ENCODE measurements at regions not wholly inside any gene's neighbourhood (a gene's known extent, or its start where the extent isn't known, plus 50 kb on each side); places are given as distances from the start of the nearest gene placed in this dataset.

DNA sequence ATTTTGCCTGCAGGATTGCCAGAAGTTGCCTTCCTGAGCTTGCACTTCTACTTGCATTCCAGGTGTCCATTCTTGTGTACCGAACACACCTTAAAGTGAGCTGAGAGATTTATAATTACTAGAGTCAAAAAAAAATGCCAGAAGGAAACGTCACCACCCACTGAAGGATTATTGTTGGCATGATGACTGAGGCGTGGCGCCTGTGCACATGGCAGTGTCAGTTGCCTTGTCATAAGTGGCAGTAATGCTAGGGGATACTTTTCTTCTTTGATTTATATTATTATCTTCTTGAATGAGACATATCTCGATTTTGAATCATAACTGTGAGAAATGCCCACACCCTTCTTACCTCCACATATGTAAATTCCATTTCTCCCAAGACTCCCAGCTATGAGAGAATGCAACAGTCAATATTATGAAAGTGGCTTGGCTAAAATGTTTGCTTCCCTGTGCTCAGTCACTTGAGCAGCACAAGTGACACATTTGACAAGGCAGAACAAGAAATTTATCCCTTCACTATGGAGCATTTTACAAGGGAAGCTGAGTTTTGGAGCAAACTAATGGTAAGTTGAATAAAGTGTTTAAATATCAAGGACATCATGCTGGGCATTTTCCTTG lies 149.5 kb upstream of the SASH1 start:
- H3K36me3 ChIP-seq: no peaks in the 10 kb centered on the region
- H3K4me3 ChIP-seq: no peak overlapping the region
- no peak for DNase-seq (ENCODE audit: low spot score in 2 of 2)
- H3K4me1 ChIP-seq: peaks cover 0 to 10% (median 0%) of the 10 kb centered on the region in 4 donors
- no peaks in the 10 kb centered on the region for H3K9me3 ChIP-seq
- no peak overlapping the region for H3K27ac ChIP-seq
- H3K27me3 ChIP-seq: no peaks in the 10 kb centered on the region
- TF ChIP-seq, protein P1, sequence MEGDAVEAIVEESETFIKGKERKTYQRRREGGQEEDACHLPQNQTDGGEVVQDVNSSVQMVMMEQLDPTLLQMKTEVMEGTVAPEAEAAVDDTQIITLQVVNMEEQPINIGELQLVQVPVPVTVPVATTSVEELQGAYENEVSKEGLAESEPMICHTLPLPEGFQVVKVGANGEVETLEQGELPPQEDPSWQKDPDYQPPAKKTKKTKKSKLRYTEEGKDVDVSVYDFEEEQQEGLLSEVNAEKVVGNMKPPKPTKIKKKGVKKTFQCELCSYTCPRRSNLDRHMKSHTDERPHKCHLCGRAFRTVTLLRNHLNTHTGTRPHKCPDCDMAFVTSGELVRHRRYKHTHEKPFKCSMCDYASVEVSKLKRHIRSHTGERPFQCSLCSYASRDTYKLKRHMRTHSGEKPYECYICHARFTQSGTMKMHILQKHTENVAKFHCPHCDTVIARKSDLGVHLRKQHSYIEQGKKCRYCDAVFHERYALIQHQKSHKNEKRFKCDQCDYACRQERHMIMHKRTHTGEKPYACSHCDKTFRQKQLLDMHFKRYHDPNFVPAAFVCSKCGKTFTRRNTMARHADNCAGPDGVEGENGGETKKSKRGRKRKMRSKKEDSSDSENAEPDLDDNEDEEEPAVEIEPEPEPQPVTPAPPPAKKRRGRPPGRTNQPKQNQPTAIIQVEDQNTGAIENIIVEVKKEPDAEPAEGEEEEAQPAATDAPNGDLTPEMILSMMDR (IDR thresholded peaks at IDR 0.05): no peak
- no peak for TF ChIP-seq EP300 (IDR thresholded peaks at IDR 0.05)
- TF ChIP-seq POLR2A (IDR thresholded peaks at IDR 0.05): no peak
- WGBS, 2 donors: 78% methylated on average over 5 of the region's 5 CpGs

DNA sequence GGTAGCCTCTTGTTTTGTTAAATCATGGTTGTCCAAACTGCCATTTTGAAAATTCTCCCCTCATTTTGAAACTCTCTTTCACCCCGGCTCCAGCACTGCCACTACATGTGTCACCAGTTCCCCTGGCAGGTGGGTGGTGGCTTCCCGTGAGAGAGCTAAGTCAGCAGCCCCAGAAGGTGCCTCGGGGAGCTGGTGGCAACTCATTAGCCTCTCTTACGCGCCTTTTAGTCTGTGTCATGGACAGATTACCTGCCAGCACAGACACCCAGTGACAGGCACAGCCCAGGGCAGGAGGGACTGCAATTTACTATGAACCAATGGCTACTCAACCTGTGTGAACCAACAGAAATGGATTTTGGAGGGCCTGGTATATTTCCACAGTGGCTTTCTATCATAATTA lies 147.1 kb upstream of the SASH1 start:
- no peak overlapping the region for H3K27ac ChIP-seq
- no peaks in the 10 kb centered on the region for H3K9me3 ChIP-seq
- no peaks in the 10 kb centered on the region for H3K36me3 ChIP-seq
- WGBS, 2 donors: 93 to 94% methylated on average over 5 of the region's 5 CpGs
- DNase-seq (ENCODE audit: low spot score in 2 of 2): no peak
- peaks cover 0 to 20% (median 0%) of the 10 kb centered on the region in 4 donors for H3K4me1 ChIP-seq
- no peaks in the 10 kb centered on the region for H3K27me3 ChIP-seq
- H3K4me3 ChIP-seq: no peak overlapping the region
- TF ChIP-seq EP300 (IDR thresholded peaks at IDR 0.05) (no peak), POLR2A (IDR thresholded peaks at IDR 0.05) (no peak)
- TF ChIP-seq, protein P1 (IDR thresholded peaks at IDR 0.05): no peak

DNA sequence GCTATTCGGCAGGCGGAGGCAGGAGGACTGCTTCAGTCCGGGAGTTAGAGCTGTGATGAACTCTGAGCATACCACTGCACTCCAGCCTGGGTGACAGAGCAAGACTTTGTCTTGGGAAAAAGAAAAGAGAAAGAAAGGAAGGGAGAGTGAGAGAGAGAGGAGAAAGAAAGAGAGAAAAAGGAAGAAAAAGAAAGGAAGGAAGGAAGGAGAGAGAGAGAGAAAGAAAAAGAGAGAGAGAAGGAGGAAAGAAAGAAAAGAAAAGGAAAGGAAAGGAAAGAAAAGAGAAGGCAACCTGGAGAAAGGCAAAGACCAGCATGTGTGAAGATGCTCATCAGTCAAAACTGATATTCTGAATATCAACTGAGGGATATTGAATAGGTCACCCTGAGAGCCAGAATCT lies 143.1 kb upstream of the SASH1 start:
- TF ChIP-seq, protein P1 (IDR thresholded peaks at IDR 0.05): no peak
- TF ChIP-seq POLR2A (IDR thresholded peaks at IDR 0.05) (no peak), EP300 (IDR thresholded peaks at IDR 0.05) (no peak)
- no peaks in the 10 kb centered on the region for H3K27me3 ChIP-seq
- 95 to 98% methylated on average over 3 of the region's 3 CpGs for WGBS, 2 donors
- peaks cover 0 to 11% (median 0%) of the 10 kb centered on the region in 4 donors for H3K4me1 ChIP-seq
- no peaks in the 10 kb centered on the region for H3K9me3 ChIP-seq
- H3K4me3 ChIP-seq: no peak overlapping the region
- DNase-seq (ENCODE audit: low spot score in 2 of 2): no peak
- H3K27ac ChIP-seq: no peak overlapping the region
- H3K36me3 ChIP-seq: no peaks in the 10 kb centered on the region

DNA sequence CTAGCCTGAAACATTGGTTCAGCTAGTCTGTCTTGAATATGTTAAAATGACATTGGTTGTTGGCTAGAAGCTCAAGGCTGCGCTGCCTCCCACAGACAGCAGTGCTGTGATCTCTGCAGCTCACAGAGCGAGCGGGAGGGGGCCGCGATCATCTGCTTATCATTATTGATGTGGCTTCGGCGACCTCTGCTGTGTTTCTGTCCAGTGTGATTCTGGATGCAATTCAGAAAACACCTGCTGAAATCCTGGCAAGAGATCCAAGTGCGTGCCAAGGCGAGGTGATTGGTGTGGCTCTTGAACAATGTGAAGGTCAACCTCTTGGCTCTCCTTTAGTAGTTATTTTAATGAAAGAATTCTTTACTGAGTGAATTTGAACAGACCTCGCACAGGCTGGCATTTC lies 142.3 kb upstream of the SASH1 start:
- DNase-seq (ENCODE audit: low spot score in 2 of 2): no peak
- no peaks in the 10 kb centered on the region for H3K36me3 ChIP-seq
- TF ChIP-seq, protein P1 (IDR thresholded peaks at IDR 0.05): no peak
- TF ChIP-seq POLR2A (IDR thresholded peaks at IDR 0.05) (no peak), EP300 (IDR thresholded peaks at IDR 0.05) (no peak)
- H3K27ac ChIP-seq: no peak overlapping the region
- peaks cover 0 to 11% (median 0%) of the 10 kb centered on the region in 4 donors for H3K4me1 ChIP-seq
- no peaks in the 10 kb centered on the region for H3K27me3 ChIP-seq
- no peak overlapping the region for H3K4me3 ChIP-seq
- WGBS, 2 donors: 41 to 43% methylated on average over 10 of the region's 10 CpGs
- no peaks in the 10 kb centered on the region for H3K9me3 ChIP-seq

DNA sequence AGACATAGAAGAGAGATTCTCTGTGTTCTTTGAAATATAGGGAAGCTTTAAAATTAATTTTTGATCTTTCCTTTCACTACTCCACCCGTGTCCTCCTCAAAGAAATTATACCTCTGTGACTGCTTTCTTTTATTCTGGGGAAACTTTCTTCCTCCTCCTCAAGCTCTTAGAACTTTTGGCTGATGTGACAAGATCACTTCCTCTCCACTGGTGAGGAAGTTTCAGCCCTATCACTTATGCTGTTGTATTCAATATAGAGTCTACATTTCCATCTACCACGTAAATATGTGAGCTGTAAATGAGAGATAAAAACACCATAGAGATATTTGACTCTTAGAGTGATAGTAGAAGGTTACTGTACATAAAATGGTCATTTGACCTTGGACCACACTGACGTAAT lies 141.9 kb upstream of the SASH1 start:
- TF ChIP-seq, protein P1 (IDR thresholded peaks at IDR 0.05): no peak
- TF ChIP-seq EP300 (IDR thresholded peaks at IDR 0.05) (no peak), POLR2A (IDR thresholded peaks at IDR 0.05) (no peak)
- no peak for DNase-seq (ENCODE audit: low spot score in 2 of 2)
- Histone ChIP-seq H3K27ac (no peak overlapping the region), H3K36me3 (no peaks in the 10 kb centered on the region), H3K9me3 (no peaks in the 10 kb centered on the region), H3K4me3 (no peak overlapping the region), H3K27me3 (no peaks in the 10 kb centered on the region), H3K4me1 (peaks cover 0 to 11% (median 0%) of the 10 kb centered on the region in 4 donors)
- 71 to 74% methylated on average over 3 of the region's 3 CpGs for WGBS, 2 donors

All from tibial nerve (tissue), 4 donors.